WERI-Rb-1 (cell line): ENCODE measurements at regions not wholly inside any gene's neighbourhood (a gene's known extent, or its start where the extent isn't known, plus 50 kb on each side); places are given as distances from the start of the nearest gene placed in this dataset.
A peak's percentile ranks its signal among the peaks of the same experiment; 100 is the strongest.

ENCODE experiments used
- DNase-seq: peaks from one replicate; pipeline ENCODE4 v3.0.0-alpha.2; 2020
- H3K27ac ChIP-seq: fragments of 250-450 bp; sonication (Bioruptor Pico); 2 replicates; pipeline ENCODE4 v1.5.1; 2020; ENCODE audit warnings: mild to moderate bottlenecking, moderate library complexity
- H3K27me3 ChIP-seq: fragments of 250-450 bp; sonication (Bioruptor Pico); 2 replicates; pipeline ENCODE4 v1.5.1; 2021; ENCODE audit warnings: mild to moderate bottlenecking, low read depth, moderate library complexity; ENCODE audit not compliant: insufficient read depth, severe bottlenecking
- H3K36me3 ChIP-seq: fragments of 250-450 bp; sonication (Bioruptor Pico); 2 replicates; pipeline ENCODE4 v1.5.1; 2020; ENCODE audit warnings: mild to moderate bottlenecking, moderate library complexity
- H3K4me3 ChIP-seq: 2 replicates; pipeline ENCODE4 v1.5.1; 2011; ENCODE audit warnings: low read depth, mild to moderate bottlenecking, control low read depth, low read length
- H3K9me3 ChIP-seq: fragments of 250-450 bp; sonication (Bioruptor Pico); 2 replicates; pipeline ENCODE4 v1.5.1; 2021; ENCODE audit warnings: mild to moderate bottlenecking, moderate library complexity; ENCODE audit not compliant: severe bottlenecking
- CTCF ChIP-seq: IDR thresholded peaks from 2 replicates; pipeline ENCODE4 v1.5.1; 2011; ENCODE audit warnings: low read depth, mild to moderate bottlenecking, control low read depth, inconsistent platforms, low read length

GRCh38 chr13:99656092-99656745 is 154.9 kb downstream of the TM9SF2 start:
- H3K4me3 ChIP-seq, result no peak overlapping the region
- no peaks in the 10 kb centered on the region for H3K36me3 ChIP-seq
- no peaks in the 10 kb centered on the region for H3K27me3 ChIP-seq
- no peaks in the 10 kb centered on the region for H3K9me3 ChIP-seq
- H3K27ac ChIP-seq, result no peak overlapping the region
- DNase-seq, result peak; percentile 93
- TF ChIP-seq CTCF, result peak; percentile 99

GRCh38 chr13:99655351-99656091 is 154.2 kb downstream of the TM9SF2 start:
- Histone ChIP-seq H3K4me3 (no peak overlapping the region), H3K27ac (no peak overlapping the region), H3K9me3 (no peaks in the 10 kb centered on the region), H3K27me3 (no peaks in the 10 kb centered on the region), H3K36me3 (no peaks in the 10 kb centered on the region)
- no peak for DNase-seq
- TF ChIP-seq CTCF, result no peak

GRCh38 chr13:99654076-99654475 is 152.8 kb downstream of the TM9SF2 start:
- TF ChIP-seq CTCF, result no peak

GRCh38 chr13:99653526-99653925 is 152.3 kb downstream of the TM9SF2 start:
- TF ChIP-seq CTCF, result no peak
- DNase-seq, result no peak
- no peak overlapping the region for H3K27ac ChIP-seq
- H3K36me3 ChIP-seq, result no peaks in the 10 kb centered on the region
- H3K27me3 ChIP-seq, result no peaks in the 10 kb centered on the region
- no peak overlapping the region for H3K4me3 ChIP-seq
- H3K9me3 ChIP-seq, result no peaks in the 10 kb centered on the region

More at GRCh38 chr13:99654076-99654475, 152.8 kb downstream of the TM9SF2 start:
- no peak for DNase-seq
- no peaks in the 10 kb centered on the region for H3K27me3 ChIP-seq
- no peaks in the 10 kb centered on the region for H3K9me3 ChIP-seq
- no peak overlapping the region for H3K27ac ChIP-seq
- H3K36me3 ChIP-seq, result no peaks in the 10 kb centered on the region
- no peak overlapping the region for H3K4me3 ChIP-seq

- no peak for DNase-seq
- H3K27ac ChIP-seq, result no peak overlapping the region
- no peaks in the 10 kb centered on the region for H3K36me3 ChIP-seq
- no peaks in the 10 kb centered on the region for H3K9me3 ChIP-seq
- no peak for TF ChIP-seq CTCF
- no peaks in the 10 kb centered on the region for H3K27me3 ChIP-seq
- H3K4me3 ChIP-seq, result no peak overlapping the region
These were observed 151.6 kb downstream of the TM9SF2 start for GRCh38 chr13:99652901-99653300.

GRCh38 chr13:99652141-99652540 is 150.9 kb downstream of the TM9SF2 start:
- no peak for TF ChIP-seq CTCF
- no peaks in the 10 kb centered on the region for H3K9me3 ChIP-seq
- H3K27me3 ChIP-seq, result no peaks in the 10 kb centered on the region
- no peak overlapping the region for H3K4me3 ChIP-seq
- DNase-seq, result no peak
- no peaks in the 10 kb centered on the region for H3K36me3 ChIP-seq
- H3K27ac ChIP-seq, result no peak overlapping the region
